Midbrain (tissue), 1 donor: ENCODE measurements at regions not wholly inside any gene's neighbourhood (a gene's known extent, or its start where the extent isn't known, plus 50 kb on each side); places are given as distances from the start of the nearest gene placed in this dataset.
A peak's percentile ranks its signal among the peaks of the same experiment; 100 is the strongest.
"Not testable (repeated sequence)": the region's sequence is repeated elsewhere in the genome, so short reads cannot be mapped to it uniquely, and the experiment has no call there.

Experiments used
- DNase-seq: peaks from one replicate; lab custom pipeline; 2025; lab: John Stamatoyannopoulos, UW

DNA sequence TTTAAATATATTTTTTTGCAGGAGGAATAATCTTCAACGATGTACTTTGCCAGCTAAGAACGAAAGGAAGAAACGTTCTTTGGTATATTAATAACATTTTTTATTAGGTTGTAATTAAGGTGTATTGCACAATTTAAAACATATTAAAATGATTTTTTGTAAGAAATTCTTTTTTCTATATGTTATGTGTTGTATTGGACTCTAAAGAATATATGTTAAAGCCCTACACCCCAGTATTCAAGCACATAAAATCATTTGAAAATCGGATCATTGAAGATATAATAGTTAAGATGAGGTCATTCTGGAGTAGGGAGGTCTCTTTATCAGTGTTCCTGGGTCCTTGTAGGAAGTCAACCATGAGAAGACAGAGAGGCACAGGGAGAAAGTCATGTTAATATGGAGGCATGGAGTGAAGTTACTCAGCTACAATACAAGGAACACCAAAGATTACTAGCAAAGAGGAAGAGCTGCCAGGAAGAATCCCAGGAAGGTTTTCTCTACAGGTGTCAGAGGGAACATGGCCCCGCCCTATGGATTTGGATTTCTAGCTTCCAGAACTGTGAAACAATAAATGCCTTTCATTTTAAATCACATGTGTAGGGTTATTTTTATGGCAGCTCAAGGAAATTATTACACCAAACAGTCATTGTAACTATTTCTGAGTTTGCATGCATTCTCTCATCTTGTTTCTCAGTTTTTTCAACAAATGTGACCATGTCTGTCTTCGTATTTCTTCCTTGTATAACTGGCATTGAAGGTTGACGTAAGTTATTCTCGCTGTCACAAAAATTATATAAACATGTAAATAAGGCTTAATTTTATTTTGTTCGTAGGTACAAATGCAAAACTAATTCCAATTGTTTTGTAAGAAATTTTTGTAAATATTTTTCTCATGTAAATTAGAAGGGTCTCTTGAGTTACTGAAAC, 75.4 kb upstream of the VPREB1 start:
- DNase-seq: no peak

- no peak for DNase-seq
Measured at GRCh38 chr22:22168190-22168940, 76.2 kb upstream of the VPREB1 start.

- no peak for DNase-seq
Measured at GRCh38 chr22:22167791-22168189, 76.8 kb upstream of the VPREB1 start.

DNA sequence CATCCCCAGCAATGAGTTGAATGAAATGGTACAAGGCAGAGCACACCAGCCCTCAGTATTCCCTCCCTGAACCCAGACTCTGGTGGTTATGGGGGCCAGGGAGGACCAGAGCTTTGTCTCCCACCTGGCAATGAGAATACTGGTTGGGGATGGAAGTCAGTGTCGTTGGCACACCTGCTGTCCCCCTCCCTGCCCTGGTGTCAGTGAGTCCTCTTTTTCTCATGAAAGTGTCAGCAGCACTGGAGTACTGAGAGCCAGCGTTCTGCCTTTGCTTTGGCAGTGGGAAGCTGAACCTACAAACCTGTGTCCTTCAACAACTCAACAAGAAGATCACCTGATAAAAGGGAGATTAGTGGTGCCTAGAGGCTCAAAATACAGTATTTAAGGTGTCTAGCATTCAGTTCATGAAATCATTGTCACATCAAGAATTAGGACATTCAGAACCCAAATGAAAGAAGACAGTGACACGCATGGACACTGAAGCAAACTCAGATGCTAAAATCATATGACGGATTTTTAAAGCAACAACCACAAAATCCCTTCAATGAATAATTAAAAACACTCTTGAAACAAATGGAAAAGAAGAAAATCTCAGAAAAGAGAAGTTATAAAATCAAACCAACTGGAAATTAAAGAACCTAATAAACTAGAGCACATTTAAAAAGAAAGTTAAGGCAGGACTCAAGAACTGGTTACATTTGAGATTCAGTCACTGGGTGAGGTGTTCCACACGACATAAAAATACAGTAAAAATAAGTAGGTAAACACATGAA, 77.5 kb upstream of the VPREB1 start:
- no peak for DNase-seq

DNA sequence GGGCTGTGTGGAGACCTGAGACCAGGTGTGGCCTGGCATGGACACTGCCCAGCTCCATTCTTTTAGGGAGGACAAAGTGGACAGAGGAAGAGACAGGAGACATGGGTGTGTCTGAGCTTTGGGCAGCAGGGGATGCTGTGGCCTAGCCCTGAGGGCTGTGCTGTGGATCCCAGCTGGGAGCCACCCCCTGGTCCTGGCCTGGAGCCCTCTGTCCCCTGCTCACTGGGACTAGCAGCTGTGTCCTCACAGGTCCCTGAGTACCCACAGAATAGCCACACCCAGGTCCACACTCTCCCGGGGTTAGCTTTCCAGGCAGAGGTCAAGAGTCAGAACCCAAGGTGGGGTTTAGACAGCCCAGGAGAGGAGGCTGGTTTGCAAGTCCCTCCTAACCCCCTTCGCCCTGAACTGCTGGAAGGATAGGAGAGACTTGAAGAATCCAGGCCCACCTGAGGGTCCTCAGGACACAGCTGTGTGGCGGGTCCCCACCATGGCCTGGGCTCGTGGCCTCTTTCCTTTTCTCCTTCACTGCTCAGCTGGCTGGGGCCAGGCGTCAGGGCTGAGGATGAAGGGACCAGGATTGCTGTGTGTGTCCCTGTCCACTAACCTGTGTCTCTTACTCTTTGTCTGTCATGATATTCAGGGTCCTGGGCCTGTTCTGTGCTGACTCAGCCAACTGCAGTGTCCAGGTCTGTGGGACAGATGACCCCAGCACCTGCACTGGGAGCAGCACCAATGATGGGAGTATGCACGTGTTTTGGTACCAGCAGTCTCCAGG, 78.5 kb upstream of the VPREB1 start:
- DNase-seq: no peak

GRCh38 chr22:22164541-22165272, 79.9 kb upstream of the VPREB1 start:
- DNase-seq: no peak

DNA sequence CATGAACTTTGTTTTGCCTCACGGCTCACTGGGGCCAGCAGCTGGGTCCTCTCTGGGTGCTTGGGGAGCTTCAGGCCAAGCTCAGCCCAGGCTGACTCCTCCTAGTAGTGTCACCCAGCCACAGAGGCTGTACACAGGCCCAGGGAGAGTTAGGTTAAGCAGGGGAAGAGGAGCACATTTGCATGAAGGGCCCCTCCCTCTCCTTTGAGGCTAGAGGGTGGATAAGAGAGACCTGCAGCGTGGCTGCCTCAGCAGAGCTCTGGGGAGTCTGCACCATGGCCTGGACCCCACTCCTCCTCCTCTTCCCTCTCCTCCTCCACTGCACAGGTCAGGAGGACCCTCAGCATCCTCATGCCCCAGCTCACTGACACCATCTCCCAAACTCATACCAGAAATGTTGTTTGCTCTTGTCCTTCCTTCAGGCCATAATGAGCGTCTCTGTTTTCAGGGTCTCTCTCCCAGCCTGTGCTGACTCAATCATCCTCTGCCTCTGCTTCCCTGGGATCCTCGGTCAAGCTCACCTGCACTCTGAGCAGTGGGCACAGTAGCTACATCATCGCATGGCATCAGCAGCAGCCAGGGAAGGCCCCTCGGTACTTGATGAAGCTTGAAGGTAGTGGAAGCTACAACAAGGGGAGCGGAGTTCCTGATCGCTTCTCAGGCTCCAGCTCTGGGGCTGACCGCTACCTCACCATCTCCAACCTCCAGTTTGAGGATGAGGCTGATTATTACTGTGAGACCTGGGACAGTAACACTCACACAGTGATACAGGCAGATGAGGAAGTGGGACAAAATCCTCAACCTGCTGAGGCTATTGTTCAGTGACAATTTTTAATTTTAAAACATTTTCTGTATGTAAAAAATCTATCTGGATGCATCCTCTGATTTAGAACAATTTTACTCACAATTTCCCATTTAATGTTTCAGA, 82.4 kb upstream of the VPREB1 start:
- DNase-seq: no peak

- DNase-seq: not testable (repeated sequence)
Measured at GRCh38 chr22:22160768-22161167, 83.8 kb upstream of the VPREB1 start.

DNA sequence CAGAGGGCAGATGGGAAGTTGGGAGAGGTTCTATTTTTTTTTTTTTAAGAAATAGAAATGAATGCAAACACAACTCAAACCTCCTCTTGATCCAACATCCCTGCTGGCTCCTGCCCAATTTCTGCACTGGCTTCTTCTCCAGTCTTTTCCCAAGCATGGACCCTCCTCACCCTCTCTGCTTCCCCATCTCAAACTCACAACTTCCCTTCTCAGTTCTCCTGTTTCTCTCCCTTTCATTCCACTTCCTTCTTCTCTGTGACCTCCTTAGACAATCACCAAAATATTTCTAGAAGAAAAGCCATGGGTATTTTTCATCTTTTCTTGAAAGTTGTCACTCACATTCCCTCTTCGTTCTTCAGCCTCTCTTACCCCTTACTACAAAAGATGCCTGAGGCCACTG, 85.2 kb upstream of the VPREB1 start:
- no peak for DNase-seq

- DNase-seq: no peak
Measured at GRCh38 chr22:22158965-22159364, 85.6 kb upstream of the VPREB1 start.

DNA sequence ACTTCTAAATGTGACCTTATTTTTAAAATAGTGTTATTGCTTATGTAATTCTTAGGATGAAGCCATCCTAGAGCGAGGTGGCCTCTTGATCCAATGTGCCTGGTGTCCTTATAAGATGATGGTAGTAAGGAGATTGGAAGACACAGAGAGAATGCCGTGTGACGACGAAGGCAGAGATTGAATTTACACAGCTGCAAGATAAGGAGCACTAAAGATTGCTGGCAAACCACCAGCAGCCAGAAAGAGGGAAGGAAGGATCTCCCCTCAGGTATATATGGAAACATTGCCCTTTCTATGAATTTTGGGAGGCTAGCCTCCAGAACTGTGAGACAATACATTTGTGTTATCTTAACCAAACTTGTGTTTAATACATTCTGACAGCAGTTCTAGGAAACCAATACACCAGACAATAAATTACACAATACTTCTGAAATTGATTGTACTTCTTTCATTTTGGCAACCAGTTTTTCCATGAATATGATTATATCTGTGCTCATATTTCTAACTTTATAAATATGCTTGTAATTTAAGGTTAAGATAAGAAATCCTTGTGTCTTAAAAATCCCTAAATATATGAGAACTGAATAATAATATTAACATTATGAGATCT, 86.3 kb upstream of the VPREB1 start:
- no peak for DNase-seq

DNA sequence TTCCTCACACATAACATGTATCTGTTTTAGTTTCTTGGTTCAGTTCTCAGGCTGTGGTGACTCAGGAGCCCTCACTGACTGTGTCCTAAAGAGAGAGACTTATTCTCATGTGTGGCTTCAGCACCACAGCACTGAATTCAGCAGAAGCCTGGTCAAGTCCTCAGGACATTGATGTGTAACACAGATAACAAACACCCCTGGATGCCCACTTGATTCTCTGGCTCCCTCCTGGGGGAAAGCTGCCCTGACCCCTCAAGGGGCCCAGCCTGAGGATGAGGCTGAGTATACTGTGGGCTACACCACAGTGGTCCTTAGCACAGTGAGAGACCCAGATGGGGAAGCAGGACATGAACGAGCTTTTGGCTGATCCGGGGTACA, 87.2 kb upstream of the VPREB1 start:
- DNase-seq: no peak

DNA sequence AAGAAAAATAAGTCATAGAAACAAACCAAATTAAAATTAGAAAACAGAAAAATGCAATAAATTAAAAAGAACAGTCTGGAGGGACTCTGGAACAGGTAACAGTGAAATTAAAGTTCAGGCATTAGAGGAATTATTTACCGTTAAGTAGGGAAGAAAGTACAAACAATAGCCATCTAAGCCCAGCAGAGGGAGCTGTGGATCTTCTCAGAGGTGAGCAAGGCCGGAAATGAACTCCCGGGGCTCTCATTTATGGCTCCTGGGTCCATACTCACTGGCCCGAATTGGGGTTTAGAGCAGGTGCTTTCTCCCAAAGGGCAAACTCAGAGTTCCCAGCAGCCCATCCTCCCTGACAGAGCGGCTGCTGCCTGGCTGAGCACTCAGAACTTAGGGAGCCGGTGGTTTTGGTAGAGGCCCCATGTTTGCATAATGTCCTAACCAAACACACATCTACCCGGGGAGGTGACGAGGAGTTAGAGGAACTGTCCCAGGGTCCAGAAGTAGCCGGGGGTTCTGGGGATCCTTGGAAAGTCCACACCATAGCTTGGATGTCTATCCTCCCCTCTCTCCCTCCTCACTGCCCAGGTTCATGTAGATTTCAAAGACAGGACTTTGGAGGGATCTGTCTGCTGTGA, 87.8 kb upstream of the VPREB1 start:
- DNase-seq: peak; percentile 30

DNA sequence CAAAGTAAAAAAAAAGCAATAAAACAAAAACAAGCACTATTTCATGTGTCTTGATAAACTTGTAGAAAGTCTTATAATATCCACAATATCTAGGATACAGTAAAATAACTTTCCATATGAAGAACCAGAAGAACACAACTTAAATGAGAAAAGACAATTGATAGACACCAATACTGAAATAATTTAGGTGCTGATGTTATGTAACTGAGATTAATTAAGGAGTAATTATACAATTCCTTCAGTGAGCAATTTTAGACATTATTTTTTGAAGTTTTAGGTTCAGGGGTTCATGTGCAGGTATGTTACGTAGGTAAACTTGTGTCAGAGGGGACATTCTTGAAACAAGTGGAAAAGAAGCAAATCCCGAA, 88.3 kb upstream of the VPREB1 start:
- no peak for DNase-seq

GRCh38 chr22:22155607-22156006, 89.0 kb upstream of the VPREB1 start:
- DNase-seq: no peak

DNA sequence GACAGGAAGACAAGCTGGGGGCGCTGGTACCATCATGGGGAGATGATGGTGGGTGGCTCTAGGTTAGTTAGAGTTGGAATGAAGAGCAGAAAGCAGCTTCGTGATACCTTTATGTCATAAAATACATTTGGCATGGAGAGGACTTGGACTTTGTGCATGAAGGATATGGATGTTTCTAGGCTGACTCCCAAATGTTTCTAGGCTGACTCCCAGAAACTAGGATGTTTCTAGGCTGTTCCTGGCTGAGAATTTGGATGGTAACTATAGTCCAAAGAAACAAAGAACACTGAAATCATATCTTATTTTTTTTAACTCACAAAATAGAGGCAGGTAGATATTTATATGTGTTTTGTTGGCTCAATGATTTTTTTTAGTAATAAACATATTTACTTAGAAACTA, 89.4 kb upstream of the VPREB1 start:
- DNase-seq: no peak

DNA sequence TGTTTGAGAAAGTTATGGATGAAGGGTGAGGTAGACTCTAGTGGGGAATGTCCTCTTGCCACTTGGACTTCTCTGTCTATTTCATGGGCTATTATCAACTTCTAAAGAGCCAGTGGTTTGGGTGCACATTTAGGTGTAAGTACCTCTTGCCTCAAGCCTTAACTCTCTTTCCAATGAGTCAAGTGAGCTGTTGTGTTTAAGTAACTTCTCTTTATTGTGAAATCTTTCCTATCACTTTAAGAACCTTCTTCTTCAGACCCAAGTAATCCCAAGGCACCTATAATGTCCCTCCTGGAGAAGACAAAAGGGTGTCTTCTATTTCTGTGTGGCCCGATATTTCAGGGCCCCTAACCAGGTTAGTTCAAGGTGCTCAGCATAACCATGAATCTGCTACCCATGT, 90.5 kb upstream of the VPREB1 start:
- DNase-seq: no peak

GRCh38 chr22:22151308-22151707, 93.3 kb upstream of the VPREB1 start:
- DNase-seq: no peak

DNA sequence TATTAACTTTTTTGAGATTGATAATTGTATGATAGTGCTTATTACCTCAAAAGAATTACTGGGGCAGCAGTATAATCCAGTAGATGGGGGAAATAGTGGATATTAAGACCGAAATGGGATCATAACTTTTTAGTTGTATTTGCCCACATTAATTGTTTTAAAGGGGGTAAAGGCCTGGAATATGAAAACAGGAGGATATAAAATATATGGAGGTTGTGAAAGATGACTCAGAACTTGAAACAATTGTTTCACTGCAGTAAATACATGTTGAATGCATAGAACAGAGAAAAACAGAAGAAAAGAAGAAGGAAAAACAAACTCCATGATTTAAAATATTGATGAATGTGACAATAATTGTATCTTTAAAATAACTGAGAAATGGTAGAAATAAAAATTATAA, 94.1 kb upstream of the VPREB1 start:
- no peak for DNase-seq
